ENCODE measurements at regions not wholly inside any gene's neighbourhood (a gene's known extent, or its start where the extent isn't known, plus 50 kb on each side); places are given as distances from the start of the nearest gene placed in this dataset.

GRCh38 chr12:105554223-105554678 is 223.8 kb downstream of the C12orf75 start:
- no TSS peak for BruUV-seq (replicated peaks)
- Histone ChIP-seq H3K4me1 (ENCODE audit: control insufficient read depth in 1 of 2, insufficient read depth in 2 of 2, low read length in 2 of 2) (no peaks in the 10 kb centered on the region), H4K20me1 (ENCODE audit: insufficient read depth) (no peaks in the 10 kb centered on the region), H3K79me2 (ENCODE audit: insufficient read depth, low read length) (no peaks in the 10 kb centered on the region), H3K9ac (ENCODE audit: low read length) (no peak overlapping the region), H2AFZ (ENCODE audit: low read depth, low read length, poor library complexity, severe bottlenecking) (no peak overlapping the region), H3K9me2 (ENCODE audit: insufficient read depth) (no peaks in the 10 kb centered on the region), H3K9me3 (ENCODE audit: control insufficient read depth in 1 of 2, insufficient read depth in 1 of 2, low read depth in 1 of 2, low read length in 2 of 2) (no peaks in the 10 kb centered on the region), H3K27ac (ENCODE audit: low read depth, low read length) (no peak overlapping the region), H3K4me2 (ENCODE audit: low read length) (no peak overlapping the region), H3K27me3 (ENCODE audit: insufficient read depth, low read length) (no peaks in the 10 kb centered on the region), H3K4me3 (replicated peaks in 1 of 2; ENCODE audit: low read depth in 1 of 2, low read length in 2 of 2) (no peak overlapping the region), H3K36me3 (ENCODE audit: control insufficient read depth in 1 of 2, insufficient read depth in 2 of 2, low read length in 2 of 2) (no peaks in the 10 kb centered on the region)
- no peak for ATAC-seq
- POLR2A ChIA-PET: no interaction called here
- RAD21 ChIA-PET (ENCODE audit: low non-redundant PET in 1 of 2, low total read pairs in 2 of 2, uncharacterized antibody in 2 of 2, unreplicated experiment in 2 of 2): no interaction called here
- intact Hi-C loops (cut with micrococcal nuclease): no loop called here
- CTCF ChIA-PET: no interaction called here
- TF ChIP-seq EZH2 (IDR thresholded peaks at IDR 0.05) (no peak), FOSL1 (IDR thresholded peaks at IDR 0.05; ENCODE audit: low read depth) (no peak), CEBPB (IDR thresholded peaks at IDR 0.05; ENCODE audit: low read depth) (no peak), SIN3A (IDR thresholded peaks at IDR 0.05; ENCODE audit: low read depth) (no peak), ZBTB33 (IDR thresholded peaks at IDR 0.05; ENCODE audit: extremely low read depth, insufficient replicate concordance, low read length) (no peak), ELF1 (IDR thresholded peaks at IDR 0.05; ENCODE audit: borderline replicate concordance, low read depth) (no peak), RAD21 (IDR thresholded peaks at IDR 0.05; ENCODE audit: low read depth) (no peak), SP1 (IDR thresholded peaks at IDR 0.05; ENCODE audit: low read depth) (no peak), POLR2AphosphoS5 (IDR thresholded peaks at IDR 0.05; ENCODE audit: low read depth, low read length) (no peak), TCF7L2 (IDR thresholded peaks at IDR 0.05; ENCODE audit: borderline replicate concordance, extremely low read depth, insufficient read depth, insufficient read length) (no peak), CTCF (IDR thresholded peaks at IDR 0.05 in 2 of 3, conservative IDR thresholded peaks at IDR 0.05 in 1 of 3; ENCODE audit: borderline replicate concordance in 1 of 3, insufficient read depth in 1 of 3, low read depth in 2 of 3, low read length in 2 of 3) (no peak)
- TF ChIP-seq, protein P1, sequence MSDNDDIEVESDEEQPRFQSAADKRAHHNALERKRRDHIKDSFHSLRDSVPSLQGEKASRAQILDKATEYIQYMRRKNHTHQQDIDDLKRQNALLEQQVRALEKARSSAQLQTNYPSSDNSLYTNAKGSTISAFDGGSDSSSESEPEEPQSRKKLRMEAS (IDR thresholded peaks at IDR 0.05): no peak
- no peak for DNase-seq (ENCODE audit: low read depth, low spot score)
